ENCODE measurements at regions not wholly inside any gene's neighbourhood (a gene's known extent, or its start where the extent isn't known, plus 50 kb on each side); places are given as distances from the start of the nearest gene placed in this dataset.

DNA sequence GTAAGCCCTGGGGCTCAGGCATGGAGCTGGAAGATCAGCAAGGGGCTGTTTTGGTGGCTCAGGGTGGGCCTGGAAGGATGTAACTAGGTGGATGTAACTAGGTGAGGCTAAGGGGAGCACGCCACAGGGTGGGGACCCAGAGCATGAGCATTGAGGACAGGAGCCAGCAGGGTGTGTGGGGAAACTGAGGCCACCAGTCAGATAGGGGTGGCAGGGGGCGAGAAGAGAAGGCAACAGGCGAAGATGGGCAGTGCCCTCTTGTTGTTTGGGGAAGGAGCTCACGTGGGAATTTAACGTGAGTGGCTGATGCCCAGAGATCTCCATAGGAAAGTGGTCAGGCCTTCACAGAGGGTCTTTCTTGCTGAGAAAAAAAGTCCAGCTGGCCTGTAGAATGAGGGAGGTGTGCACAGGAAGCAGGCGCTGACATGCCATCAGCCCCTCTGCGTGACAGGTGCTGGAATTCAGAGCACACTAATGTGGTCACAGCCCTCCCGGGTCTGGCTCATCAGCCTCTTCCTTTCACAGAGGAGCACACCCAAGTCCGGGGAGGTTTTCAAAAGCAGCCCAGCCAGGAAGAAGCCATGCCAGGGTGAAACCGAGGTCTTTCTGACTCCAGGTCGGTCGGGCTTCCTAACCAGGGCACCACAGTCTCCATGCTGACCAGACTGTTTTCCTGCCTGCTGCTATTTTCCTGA, 54.6 kb upstream of the PAX6 start:
- ATAC-seq (no peak), DNase-seq (no peak)
- Histone ChIP-seq H3K4me1 (ENCODE audit: low read depth) (no peaks in the 10 kb centered on the region), H3K9me3 (no peaks in the 10 kb centered on the region), H3K4me3 (no peak overlapping the region), H3K36me3 (ENCODE audit: low read depth) (no peaks in the 10 kb centered on the region)
- TF ChIP-seq, protein P1, sequence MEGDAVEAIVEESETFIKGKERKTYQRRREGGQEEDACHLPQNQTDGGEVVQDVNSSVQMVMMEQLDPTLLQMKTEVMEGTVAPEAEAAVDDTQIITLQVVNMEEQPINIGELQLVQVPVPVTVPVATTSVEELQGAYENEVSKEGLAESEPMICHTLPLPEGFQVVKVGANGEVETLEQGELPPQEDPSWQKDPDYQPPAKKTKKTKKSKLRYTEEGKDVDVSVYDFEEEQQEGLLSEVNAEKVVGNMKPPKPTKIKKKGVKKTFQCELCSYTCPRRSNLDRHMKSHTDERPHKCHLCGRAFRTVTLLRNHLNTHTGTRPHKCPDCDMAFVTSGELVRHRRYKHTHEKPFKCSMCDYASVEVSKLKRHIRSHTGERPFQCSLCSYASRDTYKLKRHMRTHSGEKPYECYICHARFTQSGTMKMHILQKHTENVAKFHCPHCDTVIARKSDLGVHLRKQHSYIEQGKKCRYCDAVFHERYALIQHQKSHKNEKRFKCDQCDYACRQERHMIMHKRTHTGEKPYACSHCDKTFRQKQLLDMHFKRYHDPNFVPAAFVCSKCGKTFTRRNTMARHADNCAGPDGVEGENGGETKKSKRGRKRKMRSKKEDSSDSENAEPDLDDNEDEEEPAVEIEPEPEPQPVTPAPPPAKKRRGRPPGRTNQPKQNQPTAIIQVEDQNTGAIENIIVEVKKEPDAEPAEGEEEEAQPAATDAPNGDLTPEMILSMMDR (IDR thresholded peaks at IDR 0.05): no peak
- intact Hi-C loops (cut with DNase I, micrococcal nuclease): no loop called here

DNA sequence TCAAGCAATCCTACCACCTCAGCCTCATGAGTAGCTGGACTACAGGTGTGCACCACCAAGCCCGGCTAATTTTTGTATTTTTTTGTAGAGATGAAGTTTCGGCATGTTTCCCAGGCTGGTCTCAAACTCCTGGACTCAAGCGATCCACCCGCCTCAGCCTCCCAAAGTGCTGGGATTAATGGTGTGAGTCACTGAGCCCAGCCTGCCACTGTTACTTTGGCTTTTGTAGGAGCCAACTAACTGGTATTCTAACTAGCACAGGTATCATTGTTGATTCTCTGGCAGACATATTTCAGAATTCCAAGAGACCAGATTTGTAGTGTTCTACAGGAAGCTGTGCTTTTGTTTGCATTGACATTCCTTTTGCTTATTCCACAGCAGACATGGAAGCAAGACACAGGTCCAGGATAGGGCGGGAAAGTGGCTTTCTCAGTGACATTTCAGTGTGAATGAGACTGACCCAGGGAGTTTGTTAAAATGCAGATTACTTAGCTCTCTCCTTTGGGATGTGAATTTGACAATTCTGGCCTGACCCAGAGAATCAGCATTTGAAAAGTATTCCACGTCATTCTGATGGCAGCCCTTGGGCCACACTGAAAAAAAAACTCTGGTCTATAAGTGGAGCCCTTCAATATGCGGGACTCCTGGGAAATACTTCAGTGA, 52.2 kb upstream of the PAX6 start:
- H3K9me3 ChIP-seq: no peaks in the 10 kb centered on the region
- no peaks in the 10 kb centered on the region for H3K4me1 ChIP-seq (ENCODE audit: low read depth)
- no peaks in the 10 kb centered on the region for H3K36me3 ChIP-seq (ENCODE audit: low read depth)
- ATAC-seq (no peak), DNase-seq (no peak)
- intact Hi-C loops (cut with DNase I, micrococcal nuclease): no loop called here
- no peak overlapping the region for H3K4me3 ChIP-seq
- TF ChIP-seq, protein P1 (IDR thresholded peaks at IDR 0.05): no peak

DNA sequence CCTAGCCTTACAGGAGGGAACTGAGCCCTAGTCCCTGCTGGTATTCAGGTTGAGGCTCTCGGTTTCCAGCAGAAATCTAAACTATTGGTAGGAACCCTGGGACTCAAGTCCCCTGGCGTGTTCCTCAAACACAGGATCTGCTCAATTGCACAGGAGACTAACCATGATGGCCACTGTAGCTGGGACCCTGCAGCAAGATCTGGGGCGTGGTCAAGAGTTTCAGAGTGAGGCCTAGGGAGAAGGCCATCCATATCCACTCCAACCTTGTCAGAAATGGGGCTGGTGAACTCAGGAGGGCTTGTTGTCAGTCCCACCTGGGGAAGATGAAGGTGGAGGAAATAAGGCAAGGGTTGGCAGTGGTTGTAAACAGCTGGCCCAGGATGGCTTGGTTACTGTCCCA, 49.9 kb upstream of the PAX6 start:
- DNase-seq (no peak), ATAC-seq (no peak)
- no peaks in the 10 kb centered on the region for H3K4me1 ChIP-seq (ENCODE audit: low read depth)
- no peaks in the 10 kb centered on the region for H3K36me3 ChIP-seq (ENCODE audit: low read depth)
- intact Hi-C loops (cut with DNase I, micrococcal nuclease): no loop called here
- no peak overlapping the region for H3K4me3 ChIP-seq
- TF ChIP-seq, protein P1 (IDR thresholded peaks at IDR 0.05): no peak
- H3K9me3 ChIP-seq: no peaks in the 10 kb centered on the region

Data from mucosa of descending colon (tissue), 3 donors.